ENCODE measurements at regions not wholly inside any gene's neighbourhood (a gene's known extent, or its start where the extent isn't known, plus 50 kb on each side); places are given as distances from the start of the nearest gene placed in this dataset.

- TF ChIP-seq CTCF (IDR thresholded peaks at IDR 0.05; ENCODE audit: extremely low read depth, missing control alignments): no peak
- DNase-seq (ENCODE audit: low spot score): no peak
Observed at GRCh38 chr2:48251437-48252148, 62.9 kb upstream of the FOXN2 start.

- DNase-seq (ENCODE audit: low spot score): no peak
- no peak for TF ChIP-seq CTCF (IDR thresholded peaks at IDR 0.05; ENCODE audit: extremely low read depth, missing control alignments)
Observed at GRCh38 chr2:48253301-48253700, 61.2 kb upstream of the FOXN2 start.

GRCh38 chr2:48254839-48255238 lies 59.6 kb upstream of the FOXN2 start:
- TF ChIP-seq CTCF (IDR thresholded peaks at IDR 0.05; ENCODE audit: extremely low read depth, missing control alignments): no peak
- DNase-seq (ENCODE audit: low spot score): no peak

GRCh38 chr2:48257456-48257855 lies 57.0 kb upstream of the FOXN2 start:
- DNase-seq (ENCODE audit: low spot score): no peak
- TF ChIP-seq CTCF (IDR thresholded peaks at IDR 0.05; ENCODE audit: extremely low read depth, missing control alignments): no peak

DNA sequence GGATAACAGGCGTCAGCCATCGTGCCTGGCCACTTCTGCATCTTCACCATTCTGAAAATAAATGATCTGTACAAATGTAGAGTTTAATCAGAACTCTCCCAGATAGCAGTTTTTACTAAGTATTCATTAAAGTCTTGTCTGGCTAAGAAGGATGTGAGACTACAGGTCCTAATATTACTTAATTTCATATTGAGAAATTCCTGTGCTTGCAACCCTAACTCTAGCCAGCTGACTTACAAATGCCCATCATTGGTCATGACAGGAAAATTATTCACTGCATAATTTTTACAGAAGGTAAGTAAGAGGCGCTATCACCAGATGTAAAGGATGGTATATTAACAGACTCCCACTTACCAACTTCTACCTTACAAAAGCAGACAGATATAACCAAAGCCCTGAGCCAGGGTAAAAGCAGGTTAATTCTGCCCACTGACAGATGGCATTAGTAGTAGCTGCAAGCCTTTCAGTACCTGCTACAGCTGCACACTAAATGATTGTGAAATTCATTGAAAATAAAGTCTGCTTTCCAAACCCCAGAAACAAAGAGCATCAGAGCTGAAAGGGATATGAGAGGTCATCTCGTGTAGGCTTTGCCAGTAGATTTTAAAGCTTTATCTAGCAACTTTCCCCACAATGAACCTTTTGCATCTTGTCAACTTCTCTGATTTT lies 55.9 kb upstream of the FOXN2 start:
- DNase-seq (ENCODE audit: low spot score): no peak
- no peak for TF ChIP-seq CTCF (IDR thresholded peaks at IDR 0.05; ENCODE audit: extremely low read depth, missing control alignments)

- TF ChIP-seq CTCF (IDR thresholded peaks at IDR 0.05; ENCODE audit: extremely low read depth, missing control alignments): no peak
- no peak for DNase-seq (ENCODE audit: low spot score)
Observed at GRCh38 chr2:48259811-48260210, 54.7 kb upstream of the FOXN2 start.

GRCh38 chr2:48264627-48265026 lies 49.9 kb upstream of the FOXN2 start:
- TF ChIP-seq CTCF (IDR thresholded peaks at IDR 0.05; ENCODE audit: extremely low read depth, missing control alignments): no peak
- no peak for DNase-seq (ENCODE audit: low spot score)
